GM18873 (cell line): ENCODE measurements at regions not wholly inside any gene's neighbourhood (a gene's known extent, or its start where the extent isn't known, plus 50 kb on each side); places are given as distances from the start of the nearest gene placed in this dataset.

Source experiments
- ATAC-seq: cut with Tn5 transposase; IDR thresholded peaks from one replicate; pipeline ENCODE4 v1.9.1; 2021; ENCODE audit warnings: mild to moderate bottlenecking, moderate library complexity, moderate number of reproducible peaks; ENCODE audit not compliant: unreplicated experiment, low FRiP score

DNA sequence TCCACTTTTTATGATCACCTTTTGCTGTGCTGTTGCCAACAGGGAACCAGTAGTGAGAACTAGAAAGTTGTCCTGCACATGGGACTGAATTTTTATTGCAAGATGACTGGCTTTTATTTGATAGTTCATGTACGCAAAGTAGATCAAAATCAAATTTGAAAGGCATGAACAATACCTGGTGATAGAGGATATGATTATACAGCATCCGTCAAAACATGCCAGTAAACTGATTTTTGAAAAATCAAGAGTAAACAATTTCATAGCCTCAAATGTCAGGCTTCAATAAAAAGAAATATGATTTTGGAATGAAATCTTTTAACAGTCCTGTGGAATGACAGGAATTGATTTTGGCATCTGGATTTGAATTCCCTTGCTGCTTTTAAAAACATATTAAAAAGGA, 219.6 kb upstream of the LRRN1 start:
- no peak for ATAC-seq

GRCh38 chr3:3578718-3579117, 220.5 kb upstream of the LRRN1 start:
- ATAC-seq: no peak

DNA sequence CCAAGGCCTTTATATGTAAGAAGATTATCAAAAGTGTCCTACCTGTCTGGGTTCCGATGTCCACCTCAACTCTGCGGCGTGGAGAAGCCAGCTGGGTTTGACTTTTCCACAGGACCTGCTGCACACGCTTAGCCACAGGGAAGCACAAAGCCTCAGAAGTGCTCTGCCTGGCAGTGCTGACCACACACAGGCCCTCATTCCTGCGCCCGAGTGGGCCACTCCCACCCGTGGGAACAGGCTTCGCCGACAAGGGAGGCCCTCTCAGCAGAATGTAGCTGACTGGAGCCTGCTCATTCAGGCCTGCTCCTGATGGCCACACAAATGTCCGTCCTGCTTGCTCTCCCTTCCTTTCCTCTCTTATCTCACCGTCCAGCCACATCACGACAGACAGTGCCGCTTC, 221.4 kb upstream of the LRRN1 start:
- ATAC-seq: no peak

GRCh38 chr3:3573341-3573740, 225.9 kb upstream of the LRRN1 start:
- no peak for ATAC-seq

DNA sequence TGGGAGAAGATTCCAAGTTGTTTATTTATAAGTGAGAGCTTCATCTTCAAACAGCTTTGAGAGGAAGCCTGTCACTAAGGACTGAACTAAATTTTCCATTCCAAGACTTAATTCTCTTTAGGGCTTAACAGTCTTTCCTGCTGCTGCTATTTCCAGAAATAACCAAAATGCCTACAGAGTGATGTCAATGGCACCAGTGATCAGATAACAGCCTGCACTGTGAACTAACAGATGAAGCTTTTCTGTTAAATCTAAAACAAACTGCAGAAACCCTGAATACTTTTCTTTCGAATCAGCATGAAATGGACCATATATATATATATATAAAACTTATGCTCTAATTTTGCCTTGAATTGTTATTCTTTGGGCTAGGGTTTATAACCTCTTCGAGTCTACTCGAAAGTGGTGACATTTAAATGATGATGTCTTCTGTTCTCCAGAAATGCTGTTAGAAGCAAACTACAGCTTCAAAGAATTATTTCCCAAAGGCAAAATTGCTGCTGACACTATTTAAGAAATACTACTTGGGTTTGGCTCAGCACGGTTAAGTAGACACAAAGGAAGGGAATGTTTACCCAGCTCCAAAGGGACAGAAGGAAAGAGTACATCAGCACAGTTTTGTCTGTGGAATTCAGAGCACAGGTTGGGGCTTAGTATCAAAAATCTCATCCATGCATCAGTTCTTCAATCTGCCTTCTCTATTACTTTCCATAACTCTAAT, 238.5 kb upstream of the LRRN1 start:
- ATAC-seq: no peak

DNA sequence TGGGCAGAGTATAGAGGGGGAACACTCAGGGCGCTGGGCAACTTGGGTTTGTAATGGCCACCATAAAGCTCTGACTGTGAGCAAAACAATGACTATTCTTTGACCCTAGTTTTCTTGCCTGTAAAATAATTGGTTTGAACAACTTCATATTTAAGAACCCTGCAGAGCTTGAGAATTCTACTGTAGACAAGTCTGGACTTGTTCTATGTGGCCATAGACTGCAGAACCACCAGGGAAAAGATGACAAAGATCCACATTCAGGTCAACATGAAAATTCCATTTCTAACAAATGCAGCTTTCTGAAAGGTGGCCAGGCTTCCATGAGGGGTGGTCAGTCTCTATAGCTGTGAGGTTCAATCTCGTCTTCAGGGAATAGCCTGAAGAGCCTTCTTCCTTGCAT, 239.4 kb upstream of the LRRN1 start:
- ATAC-seq: no peak

DNA sequence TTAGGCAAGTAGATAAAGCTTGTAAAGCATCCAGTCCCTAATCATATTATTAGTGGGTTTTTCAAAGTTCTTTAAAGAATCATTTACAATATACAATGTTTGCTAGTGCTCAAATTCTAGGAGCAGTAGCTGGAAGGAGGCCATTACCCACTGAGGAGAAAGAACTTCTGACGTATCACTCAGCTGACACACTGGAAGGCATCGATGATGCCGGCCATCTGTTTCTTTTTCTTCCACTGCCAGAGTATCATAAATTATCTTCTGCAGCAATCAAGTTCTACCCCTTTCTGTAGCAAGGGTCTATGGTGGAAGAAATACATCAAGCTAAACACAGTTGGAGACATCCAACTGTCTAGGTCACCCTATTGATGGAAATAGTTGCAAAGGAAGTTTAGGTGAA, 243.2 kb upstream of the LRRN1 start:
- ATAC-seq: no peak

DNA sequence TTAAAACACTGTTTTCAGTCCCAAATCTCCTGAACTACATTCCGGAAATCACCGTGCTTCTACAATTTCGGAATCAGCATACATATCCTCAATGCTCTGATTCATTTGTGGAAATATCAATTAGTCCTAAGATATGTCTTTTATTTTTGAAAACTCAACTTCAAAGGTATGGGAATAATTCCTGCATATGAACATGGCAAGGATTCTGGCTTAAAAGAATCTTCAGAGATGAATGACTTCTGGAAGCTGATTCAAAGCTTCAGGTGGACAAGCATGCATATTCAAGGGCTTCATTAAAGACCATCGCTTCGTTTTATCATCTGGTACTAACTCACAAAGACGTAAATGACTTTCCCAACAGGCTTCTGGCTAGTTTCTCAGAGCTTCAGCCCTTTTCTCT, 246.0 kb upstream of the LRRN1 start:
- ATAC-seq: no peak

- ATAC-seq: no peak
These were observed 246.5 kb upstream of the LRRN1 start for GRCh38 chr3:3552761-3553160.

- ATAC-seq: no peak
These were observed 247.2 kb upstream of the LRRN1 start for GRCh38 chr3:3551981-3552380.

DNA sequence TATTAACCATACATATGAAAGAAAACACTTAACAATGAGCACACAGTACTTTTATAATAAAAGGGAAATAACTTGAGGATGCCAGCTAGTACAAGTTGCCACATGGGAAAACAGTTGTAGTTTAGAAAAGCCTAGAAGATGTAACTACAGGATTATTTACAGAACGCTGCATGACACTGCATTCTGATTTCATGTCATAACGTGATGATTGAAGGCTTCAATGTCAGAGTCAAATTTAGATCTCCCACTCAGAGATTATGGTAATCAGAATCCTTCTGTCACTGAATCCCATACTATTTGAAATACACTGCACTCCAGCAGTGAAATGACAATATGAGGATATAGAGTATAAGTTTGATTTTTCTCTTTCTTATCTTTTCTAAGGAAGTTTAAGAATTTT, 253.9 kb upstream of the LRRN1 start:
- no peak for ATAC-seq

- ATAC-seq: no peak
These were observed 260.8 kb upstream of the LRRN1 start for GRCh38 chr3:3538451-3538850.

DNA sequence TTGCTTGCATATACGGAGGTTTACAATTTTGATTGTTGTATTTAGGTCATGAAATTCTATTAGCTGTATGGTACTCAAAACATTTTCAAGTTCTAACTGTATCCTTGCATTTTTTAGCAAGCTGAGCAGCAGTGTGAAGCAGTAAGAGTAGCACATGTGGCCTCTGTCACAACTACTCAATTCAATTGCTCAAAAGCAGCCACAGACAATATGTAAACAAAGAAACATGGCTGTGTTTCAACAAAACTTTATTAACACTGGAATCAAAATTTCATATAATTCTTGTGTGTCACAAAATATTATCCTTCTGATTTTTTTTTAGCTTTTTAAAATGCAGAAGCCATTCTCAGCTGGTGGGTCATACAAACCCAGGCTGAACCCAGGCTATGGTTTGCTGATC, 266.7 kb upstream of the LRRN1 start:
- ATAC-seq: no peak

GRCh38 chr3:3531476-3531875, 267.8 kb upstream of the LRRN1 start:
- no peak for ATAC-seq

- no peak for ATAC-seq
These were observed 280.0 kb upstream of the LRRN1 start for GRCh38 chr3:3519266-3519665.

DNA sequence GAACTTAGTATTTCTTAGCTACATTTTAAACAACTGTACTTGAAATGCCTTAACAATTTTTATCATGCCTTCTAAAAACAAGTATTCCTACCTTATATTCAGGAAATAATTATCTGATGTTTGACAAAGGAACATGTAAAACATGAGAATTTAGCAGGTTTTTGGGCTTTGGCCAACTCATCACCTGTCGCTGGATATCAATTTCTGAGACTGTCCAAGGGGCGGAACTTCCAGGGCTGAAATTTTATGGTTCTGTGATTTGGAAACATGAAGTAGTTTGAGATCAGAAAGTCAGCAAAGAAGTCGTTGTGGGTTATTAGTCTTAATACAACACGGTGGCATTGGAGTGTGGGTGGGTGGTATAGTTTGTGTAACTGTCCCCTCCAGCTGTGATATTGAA, 282.2 kb upstream of the LRRN1 start:
- ATAC-seq: no peak

DNA sequence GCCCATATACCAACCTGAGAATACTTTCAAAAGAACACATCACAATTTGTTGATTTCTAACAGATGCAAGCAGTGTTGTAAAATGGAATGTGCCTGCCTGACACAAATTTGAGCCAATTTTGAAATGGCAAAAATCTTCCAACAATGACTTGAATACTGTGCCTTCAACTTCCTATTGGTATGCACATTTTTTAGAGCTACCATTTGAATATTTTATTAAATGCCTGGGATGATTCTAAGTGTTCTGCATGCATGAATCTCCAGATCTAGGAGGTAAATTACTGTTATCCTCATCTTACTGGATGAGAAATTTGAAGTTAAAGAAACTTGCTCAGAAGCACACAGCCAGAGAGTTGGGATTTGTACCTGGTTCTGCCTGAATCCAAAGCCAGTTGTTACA, 282.8 kb upstream of the LRRN1 start:
- no peak for ATAC-seq

DNA sequence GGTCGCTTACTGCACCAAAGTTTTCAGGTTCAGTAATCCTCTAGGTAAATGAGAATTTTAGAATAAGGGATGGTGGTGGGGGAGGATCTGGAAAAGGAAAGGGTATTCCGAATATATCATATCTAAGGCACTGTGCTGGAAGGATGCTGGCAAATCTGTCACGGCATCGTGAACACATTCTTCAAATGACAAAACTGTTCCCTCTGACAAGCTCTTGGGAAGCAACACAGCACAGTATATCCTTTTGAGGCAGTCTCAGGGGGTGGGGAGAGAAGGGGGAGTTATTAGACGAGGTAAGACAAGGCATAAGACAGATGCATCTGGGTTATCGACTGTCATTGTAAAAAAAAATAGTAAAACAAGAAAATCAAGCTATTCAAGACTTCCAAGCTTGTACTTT, 289.6 kb upstream of the LRRN1 start:
- no peak for ATAC-seq

DNA sequence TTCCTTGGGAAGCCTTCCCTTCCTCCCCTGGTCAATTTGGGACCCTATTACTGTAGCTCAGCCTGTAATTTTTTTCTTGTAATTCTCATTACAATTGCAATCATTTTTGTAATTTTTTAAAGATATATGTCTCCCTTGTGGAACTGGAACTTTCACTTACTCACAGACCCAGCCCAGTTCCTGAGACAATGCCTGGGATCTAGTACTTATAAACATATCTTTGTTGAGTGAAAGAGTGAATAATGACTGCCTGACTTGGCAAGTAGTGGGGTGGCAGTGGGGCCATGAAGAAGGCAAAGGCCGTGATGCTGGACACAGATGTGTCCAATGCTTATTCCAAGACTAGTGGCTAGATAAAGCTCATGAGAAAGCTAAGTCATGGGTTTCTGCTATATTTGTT, 294.5 kb upstream of the LRRN1 start:
- no peak for ATAC-seq

DNA sequence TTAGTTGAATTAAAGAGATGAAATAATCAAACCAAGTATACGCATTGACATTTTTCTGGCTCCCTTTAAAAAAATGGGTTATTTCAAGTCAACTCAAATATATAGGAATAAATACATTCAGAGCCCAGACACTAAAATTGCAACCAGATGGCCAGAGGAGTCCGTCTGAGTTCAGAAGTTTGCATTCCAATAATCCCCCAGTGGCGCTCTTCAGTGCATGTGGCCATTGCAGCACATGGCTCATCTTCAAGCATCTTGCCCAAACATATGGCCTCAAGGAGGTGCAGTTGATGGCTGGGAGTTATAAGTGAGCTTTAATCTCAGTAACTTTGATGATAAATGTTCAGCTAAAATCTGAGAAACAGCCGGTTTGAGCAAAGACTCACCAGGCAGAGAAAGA, 295.8 kb upstream of the LRRN1 start:
- no peak for ATAC-seq

DNA sequence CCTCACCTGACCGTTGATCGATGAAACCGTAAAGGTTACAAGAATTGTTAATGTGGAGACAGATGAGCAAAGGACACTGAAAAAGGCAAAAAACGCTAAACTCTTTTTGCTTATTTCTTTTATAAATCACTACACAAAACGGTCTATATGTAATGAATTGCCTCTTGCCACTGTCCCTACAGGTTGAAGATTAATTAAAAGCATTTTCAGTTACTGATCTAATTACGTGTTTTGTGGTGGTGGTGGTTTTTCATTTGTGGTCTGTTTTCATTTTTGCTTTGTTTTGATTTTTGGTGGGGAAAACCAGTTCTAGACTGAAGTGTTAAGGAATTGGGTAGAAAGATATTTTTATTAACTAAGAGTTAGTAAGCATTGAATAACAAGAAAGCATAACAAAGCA, 299.2 kb upstream of the LRRN1 start:
- ATAC-seq: no peak

- ATAC-seq: no peak
These were observed 300.1 kb upstream of the LRRN1 start for GRCh38 chr3:3499012-3499562.

DNA sequence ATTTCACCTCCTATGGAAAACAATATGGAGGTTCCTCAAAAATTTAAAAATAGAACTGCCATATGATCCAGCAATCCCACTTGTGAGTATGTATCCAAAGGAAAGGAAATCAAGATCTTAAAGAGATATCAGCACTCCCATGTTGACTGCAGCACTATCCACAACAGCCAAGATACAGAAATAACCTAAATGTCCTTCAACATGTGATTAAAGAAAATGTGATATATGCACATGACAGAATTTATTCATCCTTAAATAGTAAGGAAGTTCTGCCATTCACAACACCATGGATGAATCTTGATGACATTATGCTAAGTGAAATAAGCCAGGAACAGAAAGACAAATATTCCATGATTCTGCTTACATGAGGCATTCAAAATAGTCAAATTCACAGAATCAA, 303.6 kb upstream of the LRRN1 start:
- ATAC-seq: no peak
